ENCODE measurements at regions not wholly inside any gene's neighbourhood (a gene's known extent, or its start where the extent isn't known, plus 50 kb on each side); places are given as distances from the start of the nearest gene placed in this dataset.
A peak's percentile ranks its signal among the peaks of the same experiment; 100 is the strongest.
"Not testable (repeated sequence)": the region's sequence is repeated elsewhere in the genome, so short reads cannot be mapped to it uniquely, and the experiment has no call there.

DNA sequence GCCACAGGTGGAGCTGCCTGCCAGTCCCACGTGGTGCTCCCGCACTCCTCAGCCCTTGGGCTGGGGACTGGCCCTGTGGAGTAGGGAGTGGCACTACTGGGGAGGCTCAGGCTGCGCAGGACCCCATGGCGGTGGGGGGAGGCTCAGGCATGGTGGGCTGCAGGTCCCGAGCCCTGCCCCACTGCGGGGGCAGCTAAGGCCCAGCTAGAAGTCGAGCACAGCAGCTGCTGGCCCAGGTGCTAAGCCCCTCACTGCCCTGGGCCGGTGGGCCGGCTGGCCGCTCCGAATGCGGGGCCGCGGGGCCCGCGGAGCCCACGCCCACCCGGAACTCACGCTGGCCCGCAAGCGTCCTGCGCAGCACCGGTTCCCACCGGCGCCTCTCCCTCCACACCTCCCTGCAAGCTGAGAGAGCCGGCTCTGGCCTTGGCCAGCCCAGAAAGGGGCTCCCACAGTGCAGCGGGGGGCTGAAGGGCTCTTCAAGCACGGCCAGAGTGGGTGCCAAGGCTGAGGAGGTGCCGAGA lies 76.5 kb upstream of the RGS1 start:
- H3K27ac ChIP-seq (ENCODE audit: extremely low read depth, low read depth, low read length); POLR2A ChIA-PET; H3K9me3 ChIP-seq (ENCODE audit: control insufficient read depth, insufficient read depth, low read depth, low read length); H3K4me1 ChIP-seq (ENCODE audit: control insufficient read depth, insufficient read depth, low read length); H3K36me3 ChIP-seq (ENCODE audit: control insufficient read depth in 2 of 2, insufficient read depth in 1 of 2, low read length in 2 of 2); H3K4me3 ChIP-seq (ENCODE audit: low read depth, low read length): not testable (repeated sequence)
- CTCF ChIA-PET = interaction anchor here (0.6 kb wide), 1 partner anchor 33 kb away, joined by 3 read pairs; no protein-coding TSS in a partner anchor

GRCh38 chr1:192500541-192500940 lies 75.0 kb upstream of the RGS1 start:
- H3K9me3 ChIP-seq (ENCODE audit: control insufficient read depth, insufficient read depth, low read depth, low read length); H3K36me3 ChIP-seq (ENCODE audit: control insufficient read depth in 2 of 2, insufficient read depth in 1 of 2, low read length in 2 of 2); H3K4me3 ChIP-seq (ENCODE audit: low read depth, low read length); POLR2A ChIA-PET; H3K27ac ChIP-seq (ENCODE audit: extremely low read depth, low read depth, low read length); CTCF ChIA-PET; H3K4me1 ChIP-seq (ENCODE audit: control insufficient read depth, insufficient read depth, low read length): not testable (repeated sequence)

GRCh38 chr1:192506741-192507155 lies 68.8 kb upstream of the RGS1 start:
- H3K36me3 ChIP-seq (ENCODE audit: control insufficient read depth in 2 of 2, insufficient read depth in 1 of 2, low read length in 2 of 2) = no peaks in the 10 kb centered on the region
- TF ChIP-seq ZNF624 (tag by site-specific recombination; IDR thresholded peaks at IDR 0.05) = no peak
- TF ChIP-seq ZNF654 (tag by site-specific recombination; IDR thresholded peaks at IDR 0.05; ENCODE audit: low read depth) = 0 out of 2 replicates have a peak, but pooled peaks have one; percentile 9
- TF ChIP-seq ZSCAN30 (tag by site-specific recombination; IDR thresholded peaks at IDR 0.05) = no peak
- no peak for TF ChIP-seq ZNF37A (tag by site-specific recombination; IDR thresholded peaks at IDR 0.05)
- TF ChIP-seq ZNF221 (tag by site-specific recombination; IDR thresholded peaks at IDR 0.05; ENCODE audit: borderline replicate concordance) = no peak
- TF ChIP-seq YY1 (tag by site-specific recombination; IDR thresholded peaks at IDR 0.05) = no peak
- no peak overlapping the region for H3K4me3 ChIP-seq (ENCODE audit: low read depth, low read length)
- H3K9me3 ChIP-seq (ENCODE audit: control insufficient read depth, insufficient read depth, low read depth, low read length) = no peaks in the 10 kb centered on the region
- no peak overlapping the region for H3K27ac ChIP-seq (ENCODE audit: extremely low read depth, low read depth, low read length)
- peaks cover 4% of the 10 kb centered on the region; the same call in 1 of the 2 replicates for H3K4me1 ChIP-seq (ENCODE audit: control insufficient read depth, insufficient read depth, low read length)
- CTCF ChIA-PET = interaction anchor here (0.7 to 1.0 kb wide), 2 partner anchors 52 to 102 kb away, joined by 3 read pairs; no protein-coding TSS in a partner anchor
- POLR2A ChIA-PET = no interaction called here

- ChIA-PET POLR2A (no interaction called here), CTCF (no interaction called here)
- Histone ChIP-seq H3K4me3 (ENCODE audit: low read depth, low read length) (no peak overlapping the region), H3K4me1 (ENCODE audit: control insufficient read depth, insufficient read depth, low read length) (peaks cover 15% of the 10 kb centered on the region), H3K9me3 (ENCODE audit: control insufficient read depth, insufficient read depth, low read depth, low read length) (no peaks in the 10 kb centered on the region), H3K36me3 (ENCODE audit: control insufficient read depth in 2 of 2, insufficient read depth in 1 of 2, low read length in 2 of 2) (no peaks in the 10 kb centered on the region), H3K27ac (ENCODE audit: extremely low read depth, low read depth, low read length) (peak overlapping the region; percentile 20; the same call in 1 of the 2 replicates)
- TF ChIP-seq ZNF404 (tag by site-specific recombination; IDR thresholded peaks at IDR 0.05) = no peak
- peak; percentile 66 for TF ChIP-seq FEZF1 (tag by site-specific recombination; IDR thresholded peaks at IDR 0.05)
- peak; percentile 79; the same call in 1 of the 2 replicates for TF ChIP-seq TCF7L2 (IDR thresholded peaks at IDR 0.05; ENCODE audit: borderline replicate concordance, low read depth, low read length)
- peak; percentile 75; the same call in 1 of the 2 replicates for TF ChIP-seq TRIM28 (IDR thresholded peaks at IDR 0.05; ENCODE audit: borderline replicate concordance, low read length)
Observed at GRCh38 chr1:192512426-192513162, 63.0 kb upstream of the RGS1 start.

DNA sequence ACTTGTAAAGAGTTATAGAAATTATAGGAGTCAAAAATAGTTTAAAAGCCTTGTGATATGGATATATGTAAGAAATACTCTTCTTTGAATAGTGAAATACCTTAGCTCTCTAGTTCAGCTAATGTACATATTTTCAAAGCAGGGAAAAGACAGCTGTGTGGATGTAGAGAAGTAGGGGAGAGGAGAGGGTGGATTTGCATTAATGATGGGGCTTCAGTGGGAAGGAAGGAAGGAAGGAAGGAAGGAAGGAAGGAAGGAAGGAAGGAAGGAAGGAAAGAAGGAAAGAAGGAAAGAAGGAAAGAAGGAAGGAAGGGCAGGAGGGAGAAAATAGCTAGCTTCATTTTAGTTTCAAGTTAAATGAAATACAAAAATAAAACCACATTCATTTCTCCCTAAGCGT lies 62.4 kb upstream of the RGS1 start:
- TF ChIP-seq ZNF366 (tag by site-specific recombination; conservative IDR thresholded peaks at IDR 0.05) (peak; percentile 55), ZNF776 (tag by site-specific recombination; IDR thresholded peaks at IDR 0.05; ENCODE audit: borderline replicate concordance) (no peak), ZNF560 (tag by site-specific recombination; IDR thresholded peaks at IDR 0.05; ENCODE audit: borderline replicate concordance) (no peak)
- ChIA-PET CTCF (no interaction called here), POLR2A (no interaction called here)
- H3K4me1 ChIP-seq (ENCODE audit: control insufficient read depth, insufficient read depth, low read length) = peaks cover 15% of the 10 kb centered on the region
- H3K36me3 ChIP-seq (ENCODE audit: control insufficient read depth in 2 of 2, insufficient read depth in 1 of 2, low read length in 2 of 2) = no peaks in the 10 kb centered on the region
- H3K27ac ChIP-seq (ENCODE audit: extremely low read depth, low read depth, low read length) = no peak overlapping the region
- H3K4me3 ChIP-seq (ENCODE audit: low read depth, low read length) = no peak overlapping the region
- H3K9me3 ChIP-seq (ENCODE audit: control insufficient read depth, insufficient read depth, low read depth, low read length) = no peaks in the 10 kb centered on the region
